ENCODE measurements at regions not wholly inside any gene's neighbourhood (a gene's known extent, or its start where the extent isn't known, plus 50 kb on each side); places are given as distances from the start of the nearest gene placed in this dataset.

- no peak for TF ChIP-seq CTCF (IDR thresholded peaks at IDR 0.05; ENCODE audit: low read depth, low read length, missing control alignments)
- no peak for DNase-seq (ENCODE audit: extremely low read depth, low read depth)
- H3K4me3 ChIP-seq (replicated peaks; ENCODE audit: low read depth, low read length), result no peak overlapping the region
These were observed 73.9 kb upstream of the RASGRF1 start for GRCh38 chr15:79164465-79164864.

- DNase-seq (ENCODE audit: extremely low read depth, low read depth), result no peak
- no peak for TF ChIP-seq CTCF (IDR thresholded peaks at IDR 0.05; ENCODE audit: low read depth, low read length, missing control alignments)
- H3K4me3 ChIP-seq (replicated peaks; ENCODE audit: low read depth, low read length), result no peak overlapping the region
These were observed 73.5 kb upstream of the RASGRF1 start for GRCh38 chr15:79164043-79164442.

GRCh38 chr15:79163395-79163794, 72.8 kb upstream of the RASGRF1 start:
- no peak for DNase-seq (ENCODE audit: extremely low read depth, low read depth)
- H3K4me3 ChIP-seq (replicated peaks; ENCODE audit: low read depth, low read length), result no peak overlapping the region
- TF ChIP-seq CTCF (IDR thresholded peaks at IDR 0.05; ENCODE audit: low read depth, low read length, missing control alignments), result no peak

- DNase-seq (ENCODE audit: extremely low read depth, low read depth), result no peak
- no peak for TF ChIP-seq CTCF (IDR thresholded peaks at IDR 0.05; ENCODE audit: low read depth, low read length, missing control alignments)
These were observed 71.4 kb upstream of the RASGRF1 start for GRCh38 chr15:79161837-79162508.

GRCh38 chr15:79160211-79160610, 69.6 kb upstream of the RASGRF1 start:
- no peak for TF ChIP-seq CTCF (IDR thresholded peaks at IDR 0.05; ENCODE audit: low read depth, low read length, missing control alignments)
- no peak overlapping the region for H3K4me3 ChIP-seq (replicated peaks; ENCODE audit: low read depth, low read length)
- no peak for DNase-seq (ENCODE audit: extremely low read depth, low read depth)

More at GRCh38 chr15:79161837-79162508, 71.4 kb upstream of the RASGRF1 start:
- no peak overlapping the region for H3K4me3 ChIP-seq (replicated peaks; ENCODE audit: low read depth, low read length)

- TF ChIP-seq CTCF (IDR thresholded peaks at IDR 0.05; ENCODE audit: low read depth, low read length, missing control alignments), result no peak
- H3K4me3 ChIP-seq (replicated peaks; ENCODE audit: low read depth, low read length), result no peak overlapping the region
- DNase-seq (ENCODE audit: extremely low read depth, low read depth), result no peak
These were observed 67.3 kb upstream of the RASGRF1 start for GRCh38 chr15:79157631-79158592.
